ENCODE measurements at regions not wholly inside any gene's neighbourhood (a gene's known extent, or its start where the extent isn't known, plus 50 kb on each side); places are given as distances from the start of the nearest gene placed in this dataset.

GRCh38 chrX:145881175-145881995 is 63.8 kb downstream of the SLITRK2 start:
- no peak for TF ChIP-seq EZH2 (IDR thresholded peaks at IDR 0.05; ENCODE audit: low read length)
- no peak for TF ChIP-seq CTCF (optimal IDR thresholded peaks at IDR 0.05 in 1 of 3, IDR thresholded peaks at IDR 0.05 in 1 of 3, conservative IDR thresholded peaks at IDR 0.05 in 1 of 3; ENCODE audit: extremely low read depth in 1 of 3, insufficient read depth in 2 of 3, low read length in 3 of 3)

Measured in keratinocyte (primary cell).